GM12891 (cell line): ENCODE measurements at regions not wholly inside any gene's neighbourhood (a gene's known extent, or its start where the extent isn't known, plus 50 kb on each side); places are given as distances from the start of the nearest gene placed in this dataset.

ENCODE experiments used
- POLR2A ChIP-seq: IDR thresholded peaks from 2 replicates; pipeline ENCODE4 v1.6.1; 2011; ENCODE audit warnings: low read depth, low read length, control low read depth
- POLR2AphosphoS5 ChIP-seq: IDR thresholded peaks from 2 replicates; pipeline ENCODE4 v1.6.1; 2011; ENCODE audit warnings: low read depth, low read length, control low read depth

DNA sequence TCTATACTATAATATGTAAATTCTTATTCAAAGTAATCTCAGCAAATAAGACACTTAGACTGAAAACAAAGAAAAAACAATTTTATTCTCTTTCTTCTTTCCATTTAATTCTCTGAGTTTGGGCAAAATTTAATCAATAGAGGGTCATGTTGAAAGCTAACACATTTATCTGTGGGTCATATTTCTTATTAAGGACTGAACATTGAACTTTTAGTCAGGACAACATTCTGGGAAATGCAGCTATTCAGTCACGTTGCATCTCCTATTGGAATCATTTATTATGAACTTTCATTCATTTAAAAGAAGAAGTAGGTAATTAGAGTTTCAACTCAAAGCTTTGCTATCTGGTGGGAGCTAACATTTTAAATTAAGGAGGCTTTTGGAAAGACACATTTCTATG is 372.5 kb downstream of the MAN2A1 start:
- TF ChIP-seq POLR2AphosphoS5 = no peak
- no peak for TF ChIP-seq POLR2A
